ENCODE measurements at regions not wholly inside any gene's neighbourhood (a gene's known extent, or its start where the extent isn't known, plus 50 kb on each side); places are given as distances from the start of the nearest gene placed in this dataset.

- H3K4me3 ChIP-seq (ENCODE audit: insufficient read depth, low read length, poor library complexity, severe bottlenecking), result no peak overlapping the region
- H3K36me3 ChIP-seq (ENCODE audit: low read length), result no peaks in the 10 kb centered on the region
- H3K27me3 ChIP-seq (ENCODE audit: low read length), result no peaks in the 10 kb centered on the region
- TF ChIP-seq CTCF (IDR thresholded peaks at IDR 0.05; ENCODE audit: insufficient read depth, low read length, poor library complexity, severe bottlenecking) (no peak), EZH2phosphoT487 (conservative IDR thresholded peaks at IDR 0.05; ENCODE audit: low read length) (no peak)
- H3K9ac ChIP-seq (ENCODE audit: low read length), result no peak overlapping the region
- no peaks in the 10 kb centered on the region for H3F3A ChIP-seq (ENCODE audit: insufficient read depth)
- no peaks in the 10 kb centered on the region for H3K9me2 ChIP-seq (replicated peaks; ENCODE audit: insufficient read depth, low read length)
- H3K79me2 ChIP-seq (ENCODE audit: insufficient read depth, low read length), result no peaks in the 10 kb centered on the region
- no peak overlapping the region for H2AFZ ChIP-seq (ENCODE audit: low read depth, low read length, severe bottlenecking)
- no peak overlapping the region for H3K27ac ChIP-seq (ENCODE audit: low read depth, low read length)
- no peak overlapping the region for H3K4me2 ChIP-seq (ENCODE audit: low read depth, low read length, poor library complexity, severe bottlenecking)
- no peaks in the 10 kb centered on the region for H4K20me1 ChIP-seq (ENCODE audit: low read depth, low read length)
- no peaks in the 10 kb centered on the region for H3K9me3 ChIP-seq (ENCODE audit: insufficient read depth, low read length)
Measured at GRCh38 chr3:23685541-23686258, 120.1 kb upstream of the UBE2E1 start.

- Histone ChIP-seq H3K4me3 (ENCODE audit: insufficient read depth, low read length, poor library complexity, severe bottlenecking) (no peak overlapping the region), H3K36me3 (ENCODE audit: low read length) (no peaks in the 10 kb centered on the region), H3F3A (ENCODE audit: insufficient read depth) (no peaks in the 10 kb centered on the region), H3K79me2 (ENCODE audit: insufficient read depth, low read length) (no peaks in the 10 kb centered on the region), H3K27me3 (ENCODE audit: low read length) (no peaks in the 10 kb centered on the region), H3K9me2 (replicated peaks; ENCODE audit: insufficient read depth, low read length) (no peaks in the 10 kb centered on the region), H3K27ac (ENCODE audit: low read depth, low read length) (no peak overlapping the region), H3K4me2 (ENCODE audit: low read depth, low read length, poor library complexity, severe bottlenecking) (no peak overlapping the region), H3K9me3 (ENCODE audit: insufficient read depth, low read length) (no peaks in the 10 kb centered on the region), H2AFZ (ENCODE audit: low read depth, low read length, severe bottlenecking) (no peak overlapping the region), H3K9ac (ENCODE audit: low read length) (no peak overlapping the region), H4K20me1 (ENCODE audit: low read depth, low read length) (no peaks in the 10 kb centered on the region)
- TF ChIP-seq EZH2phosphoT487 (conservative IDR thresholded peaks at IDR 0.05; ENCODE audit: low read length) (no peak), CTCF (IDR thresholded peaks at IDR 0.05; ENCODE audit: insufficient read depth, low read length, poor library complexity, severe bottlenecking) (no peak)
Measured at GRCh38 chr3:23686519-23686918, 119.2 kb upstream of the UBE2E1 start.

GRCh38 chr3:23691357-23691895 lies 114.3 kb upstream of the UBE2E1 start:
- H3K36me3 ChIP-seq (ENCODE audit: low read length), result no peaks in the 10 kb centered on the region
- H3K9me3 ChIP-seq (ENCODE audit: insufficient read depth, low read length), result no peaks in the 10 kb centered on the region
- H3K27ac ChIP-seq (ENCODE audit: low read depth, low read length), result no peak overlapping the region
- no peak overlapping the region for H3K4me3 ChIP-seq (ENCODE audit: insufficient read depth, low read length, poor library complexity, severe bottlenecking)
- no peak overlapping the region for H2AFZ ChIP-seq (ENCODE audit: low read depth, low read length, severe bottlenecking)
- no peaks in the 10 kb centered on the region for H4K20me1 ChIP-seq (ENCODE audit: low read depth, low read length)
- no peak overlapping the region for H3K4me2 ChIP-seq (ENCODE audit: low read depth, low read length, poor library complexity, severe bottlenecking)
- no peaks in the 10 kb centered on the region for H3K9me2 ChIP-seq (replicated peaks; ENCODE audit: insufficient read depth, low read length)
- no peaks in the 10 kb centered on the region for H3K27me3 ChIP-seq (ENCODE audit: low read length)
- TF ChIP-seq EZH2phosphoT487 (conservative IDR thresholded peaks at IDR 0.05; ENCODE audit: low read length), result no peak
- no peak overlapping the region for H3K9ac ChIP-seq (ENCODE audit: low read length)
- no peaks in the 10 kb centered on the region for H3F3A ChIP-seq (ENCODE audit: insufficient read depth)
- H3K79me2 ChIP-seq (ENCODE audit: insufficient read depth, low read length), result no peaks in the 10 kb centered on the region

GRCh38 chr3:23696842-23697241 lies 108.9 kb upstream of the UBE2E1 start:
- Histone ChIP-seq H3K9ac (ENCODE audit: low read length) (no peak overlapping the region), H3K9me3 (ENCODE audit: insufficient read depth, low read length) (no peaks in the 10 kb centered on the region), H3K27me3 (ENCODE audit: low read length) (no peaks in the 10 kb centered on the region), H4K20me1 (ENCODE audit: low read depth, low read length) (no peaks in the 10 kb centered on the region), H2AFZ (ENCODE audit: low read depth, low read length, severe bottlenecking) (no peak overlapping the region), H3K4me3 (ENCODE audit: insufficient read depth, low read length, poor library complexity, severe bottlenecking) (no peak overlapping the region), H3K27ac (ENCODE audit: low read depth, low read length) (no peak overlapping the region), H3K4me2 (ENCODE audit: low read depth, low read length, poor library complexity, severe bottlenecking) (no peak overlapping the region), H3F3A (ENCODE audit: insufficient read depth) (no peaks in the 10 kb centered on the region), H3K36me3 (ENCODE audit: low read length) (no peaks in the 10 kb centered on the region), H3K79me2 (ENCODE audit: insufficient read depth, low read length) (no peaks in the 10 kb centered on the region), H3K9me2 (replicated peaks; ENCODE audit: insufficient read depth, low read length) (no peaks in the 10 kb centered on the region)
- TF ChIP-seq EZH2phosphoT487 (conservative IDR thresholded peaks at IDR 0.05; ENCODE audit: low read length) (no peak), CTCF (IDR thresholded peaks at IDR 0.05; ENCODE audit: insufficient read depth, low read length, poor library complexity, severe bottlenecking) (no peak)
